ENCODE measurements at regions not wholly inside any gene's neighbourhood (a gene's known extent, or its start where the extent isn't known, plus 50 kb on each side); places are given as distances from the start of the nearest gene placed in this dataset.

DNA sequence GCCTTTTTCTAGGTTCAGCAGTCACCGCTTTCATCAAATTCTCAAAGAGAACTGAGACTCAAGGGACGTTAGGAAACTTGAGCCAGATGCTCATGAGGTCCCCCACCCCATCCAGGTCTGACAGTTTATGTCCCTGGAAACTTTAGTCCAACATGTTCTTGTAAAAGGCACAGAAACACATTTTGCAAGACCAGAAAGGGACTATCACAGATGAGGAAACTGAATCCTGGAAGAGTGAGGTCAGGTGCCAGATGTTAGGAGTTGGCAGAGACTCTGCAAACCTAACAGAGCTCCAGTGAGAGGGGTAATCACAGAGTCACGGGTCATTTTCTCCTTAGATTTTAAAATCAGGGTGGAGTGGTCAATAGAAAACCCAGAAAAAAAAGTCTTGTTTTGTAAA is 76.6 kb downstream of the RDH14 start:
- no peak for ATAC-seq (ENCODE audit: low read depth)
- Histone ChIP-seq H3K4ac (ENCODE audit: low read depth, low read length) (no peak overlapping the region), H3K79me1 (ENCODE audit: low read depth in 1 of 2, low read length in 2 of 2) (no peaks in the 10 kb centered on the region), H3K36me3 (ENCODE audit: control insufficient read depth, insufficient read depth, low read length) (no peaks in the 10 kb centered on the region), H4K20me1 (ENCODE audit: insufficient read depth, low read length) (no peaks in the 10 kb centered on the region), H2AK9ac (replicated peaks; ENCODE audit: low read depth, low read length, poor library complexity) (no peak overlapping the region), H4K5ac (ENCODE audit: low read depth, low read length) (no peak overlapping the region), H3K18ac (ENCODE audit: low read depth, low read length) (no peak overlapping the region; the same call in 1 of the 2 replicates), H3K4me1 (ENCODE audit: control insufficient read depth, insufficient read depth, low read length) (no peaks in the 10 kb centered on the region; the same call in 1 of the 2 replicates), H4K91ac (ENCODE audit: insufficient read depth, low read depth, low read length) (no peak overlapping the region), H3K9me3 (ENCODE audit: control insufficient read depth, insufficient read depth, low read length) (no peaks in the 10 kb centered on the region), H4K8ac (ENCODE audit: low read depth in 2 of 2, low read length in 2 of 2) (no peak overlapping the region), H2BK20ac (ENCODE audit: low read depth, low read length) (no peak overlapping the region), H2AFZ (replicated peaks; ENCODE audit: low read length, poor library complexity) (no peak overlapping the region), H3K4me3 (ENCODE audit: insufficient read depth, low read depth, low read length) (no peak overlapping the region), H3K23ac (ENCODE audit: low read depth, low read length) (no peak overlapping the region), H3K27me3 (ENCODE audit: control insufficient read depth, insufficient read depth, low read length) (no peaks in the 10 kb centered on the region), H2BK5ac (ENCODE audit: low read depth, low read length, poor library complexity, severe bottlenecking) (no peak overlapping the region), H3K14ac (replicated peaks; ENCODE audit: low read depth, low read length) (no peak overlapping the region), H2AK5ac (ENCODE audit: low read depth, low read length) (no peak overlapping the region), H2BK15ac (ENCODE audit: low read depth, low read length) (no peak overlapping the region), H3K4me2 (ENCODE audit: low read depth, low read length) (no peak overlapping the region), H3K27ac (ENCODE audit: insufficient read depth, low read length) (no peak overlapping the region), H2BK120ac (ENCODE audit: low read depth, low read length) (no peak overlapping the region), H3K56ac (ENCODE audit: extremely low read depth, insufficient read depth, low read length) (no peak overlapping the region), H3K9ac (ENCODE audit: low read depth, low read length) (no peak overlapping the region), H3K9me1 (ENCODE audit: insufficient read depth, low read length) (no peaks in the 10 kb centered on the region; the same call in 1 of the 2 replicates)
- intact Hi-C loops (cut with micrococcal nuclease) (no loop called here), dilution Hi-C loops (cut with HindIII; ENCODE audit: low sequenced_read_pairs, unreplicated experiment) (no loop called here), in situ Hi-C loops (cut with MboI; ENCODE audit: low sequenced_read_pairs) (no loop called here)
- BruUV-seq (replicated peaks): no TSS peak
- peak; percentile 34 for DNase-seq
- no peak for TF ChIP-seq CHD1 (IDR thresholded peaks at IDR 0.05; ENCODE audit: low read depth, low read length)
- no peak for TF ChIP-seq MXI1 (IDR thresholded peaks at IDR 0.05; ENCODE audit: borderline replicate concordance, low read depth, low read length)
- ChIA-PET POLR2A (ENCODE audit: unreplicated experiment) (no interaction called here), CTCF (no interaction called here)
- no CpG with 5 or more reads among the region's 3 CpGs for WGBS, 2 experiments (ENCODE audit: extremely low coverage in 2 of 2, insufficient read length in 1 of 2)

All from IMR-90 (cell line).